Lower leg skin (tissue), 4 donors: ENCODE measurements at regions not wholly inside any gene's neighbourhood (a gene's known extent, or its start where the extent isn't known, plus 50 kb on each side); places are given as distances from the start of the nearest gene placed in this dataset.
"Not testable (repeated sequence)": the region's sequence is repeated elsewhere in the genome, so short reads cannot be mapped to it uniquely, and the experiment has no call there.

Experiments used
- DNase-seq, 2 donors: peaks; one replicate each; pipeline ENCODE4 v3.0.0-alpha.2; 2019; ENCODE audit warnings: low spot score in 2 of 2
- H3K4me3 ChIP-seq: fragments of 200-600 bp; sonication (generic); 2 replicates; pipeline ENCODE4 v1.5.1; 2017; ENCODE audit warnings: mild to moderate bottlenecking, low read depth; ENCODE audit not compliant: poor library complexity, severe bottlenecking
- POLR2A ChIP-seq, 2 donors: fragments of 450-650 bp; IDR thresholded peaks; one replicate each; pipeline ENCODE4 v1.6.1; 2016 to 2017; ENCODE audit warnings: antibody characterized with exemption in 2 of 2, mild to moderate bottlenecking in 1 of 2, moderate library complexity in 1 of 2
- WGBS, 2 donors: methylation state at CpG; one replicate each; pipeline ENCODE4 v1.1.5; 2018; 5-methylcytosine and 5-hydroxymethylcytosine counted together
- intact Hi-C: fragments of 100-400 bp; cut with DNase I; formaldehyde crosslinking; loops from one replicate; pipeline ENCODE4 v1.15.0; 2023; ENCODE audit warnings: low total_unique reads
- TF ChIP-seq, protein P1 (sequence below), 3 donors: fragments of 450-650 bp; IDR thresholded peaks; one replicate each; pipeline ENCODE4 v1.5.1; 2016; ENCODE audit warnings: antibody characterized with exemption in 3 of 3, mild to moderate bottlenecking in 3 of 3, moderate library complexity in 2 of 3

DNA sequence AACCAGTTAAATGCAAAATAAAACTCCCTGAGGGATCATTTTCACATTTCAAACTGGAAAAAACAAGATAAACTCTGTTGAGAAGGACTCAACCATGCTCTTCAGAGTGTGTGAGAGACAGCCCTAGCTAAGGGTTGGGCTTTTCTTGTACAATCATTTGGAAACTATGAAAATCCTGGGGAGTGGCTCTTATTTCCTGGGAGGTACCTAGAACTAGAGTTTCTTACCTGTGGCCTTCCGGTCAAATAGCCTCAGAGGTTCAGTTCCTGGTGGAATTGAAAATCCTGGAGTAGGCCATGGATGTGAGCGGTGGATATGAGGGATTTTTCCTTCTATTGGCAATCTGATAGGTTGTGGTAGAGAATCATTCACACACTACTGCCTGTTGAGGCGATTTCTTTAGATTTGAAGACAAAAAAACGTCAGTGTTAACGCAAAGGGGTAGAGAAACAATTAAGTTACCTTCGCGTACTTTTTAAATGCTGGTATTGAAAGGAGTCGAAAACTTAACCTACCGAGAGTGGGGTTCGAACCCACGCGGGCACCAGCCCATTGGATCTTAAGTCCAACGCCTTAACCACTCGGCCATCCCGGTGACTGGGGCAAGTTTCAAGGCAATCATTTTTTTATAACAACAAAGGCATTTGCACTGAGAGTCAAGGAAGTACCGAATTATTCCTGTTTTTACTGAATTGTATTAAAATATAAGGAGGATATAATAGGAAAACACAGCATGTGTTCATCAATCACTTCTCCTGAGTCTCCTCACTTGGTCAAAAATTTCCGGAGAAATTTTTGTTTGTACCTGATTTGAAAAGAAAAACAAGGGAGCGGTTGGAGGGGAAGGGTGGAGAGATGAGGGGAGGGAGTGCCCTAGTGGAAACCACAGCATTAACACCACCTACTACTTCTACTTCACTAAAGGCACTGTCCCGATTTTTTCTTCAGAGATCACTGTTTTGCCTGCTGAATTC, 191.3 kb downstream of the OR2B2 start:
- intact Hi-C loops: no loop called here
- TF ChIP-seq POLR2A (IDR thresholded peaks at IDR 0.05): no peak
- TF ChIP-seq, protein P1, sequence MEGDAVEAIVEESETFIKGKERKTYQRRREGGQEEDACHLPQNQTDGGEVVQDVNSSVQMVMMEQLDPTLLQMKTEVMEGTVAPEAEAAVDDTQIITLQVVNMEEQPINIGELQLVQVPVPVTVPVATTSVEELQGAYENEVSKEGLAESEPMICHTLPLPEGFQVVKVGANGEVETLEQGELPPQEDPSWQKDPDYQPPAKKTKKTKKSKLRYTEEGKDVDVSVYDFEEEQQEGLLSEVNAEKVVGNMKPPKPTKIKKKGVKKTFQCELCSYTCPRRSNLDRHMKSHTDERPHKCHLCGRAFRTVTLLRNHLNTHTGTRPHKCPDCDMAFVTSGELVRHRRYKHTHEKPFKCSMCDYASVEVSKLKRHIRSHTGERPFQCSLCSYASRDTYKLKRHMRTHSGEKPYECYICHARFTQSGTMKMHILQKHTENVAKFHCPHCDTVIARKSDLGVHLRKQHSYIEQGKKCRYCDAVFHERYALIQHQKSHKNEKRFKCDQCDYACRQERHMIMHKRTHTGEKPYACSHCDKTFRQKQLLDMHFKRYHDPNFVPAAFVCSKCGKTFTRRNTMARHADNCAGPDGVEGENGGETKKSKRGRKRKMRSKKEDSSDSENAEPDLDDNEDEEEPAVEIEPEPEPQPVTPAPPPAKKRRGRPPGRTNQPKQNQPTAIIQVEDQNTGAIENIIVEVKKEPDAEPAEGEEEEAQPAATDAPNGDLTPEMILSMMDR (IDR thresholded peaks at IDR 0.05): no peak
- no peak for DNase-seq
- no peak overlapping the region for H3K4me3 ChIP-seq
- WGBS, 2 donors: 38 to 58% methylated on average over 19 of the region's 19 CpGs

DNA sequence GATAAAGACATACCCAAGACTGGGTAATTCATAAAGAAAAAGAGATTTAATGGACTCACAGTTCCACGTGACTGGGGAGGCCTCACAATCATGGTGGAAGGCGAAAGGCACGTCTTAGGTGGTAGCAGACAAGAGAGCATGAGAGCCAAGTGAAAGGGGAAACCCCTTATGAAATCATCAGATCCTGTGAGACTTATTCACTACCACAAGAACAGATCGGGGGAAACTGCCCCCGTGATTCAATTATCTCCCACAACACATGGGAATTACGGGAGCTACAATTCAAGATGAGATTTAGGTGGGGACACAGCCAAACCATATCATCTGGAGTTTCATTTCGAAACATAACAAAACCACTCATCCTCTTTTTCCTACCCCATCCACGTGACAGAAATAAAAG, 193.2 kb downstream of the OR2B2 start:
- DNase-seq, intact Hi-C loops, H3K4me3 ChIP-seq: not testable (repeated sequence)
- WGBS, 2 donors: 72 to 74% methylated on average over 8 of the region's 8 CpGs

DNA sequence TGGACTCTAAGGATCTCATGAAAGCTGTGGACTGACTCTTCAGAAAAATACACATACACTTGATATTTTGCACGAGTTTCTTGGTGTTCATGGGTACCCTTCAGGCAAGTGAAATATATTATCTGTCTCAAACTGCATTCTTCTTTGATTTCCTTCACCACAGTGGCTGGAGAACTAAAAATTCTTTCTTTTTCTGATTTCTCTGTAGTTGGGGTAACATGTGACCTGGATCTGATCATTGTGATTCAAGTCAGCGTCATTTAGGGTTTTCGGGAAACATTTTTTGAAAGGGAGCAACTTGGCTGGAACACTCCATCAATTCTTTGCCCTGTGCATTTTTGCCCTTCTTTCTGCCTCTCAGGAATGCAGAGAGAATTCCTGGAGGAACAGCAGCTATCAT, 205.8 kb downstream of the OR2B2 start:
- H3K4me3 ChIP-seq: no peak overlapping the region
- TF ChIP-seq POLR2A (IDR thresholded peaks at IDR 0.05): no peak
- TF ChIP-seq, protein P1 (IDR thresholded peaks at IDR 0.05): no peak
- DNase-seq: no peak
- WGBS, 2 donors: 79 to 84% methylated on average over 3 of the region's 3 CpGs
- intact Hi-C loops: no loop called here

DNA sequence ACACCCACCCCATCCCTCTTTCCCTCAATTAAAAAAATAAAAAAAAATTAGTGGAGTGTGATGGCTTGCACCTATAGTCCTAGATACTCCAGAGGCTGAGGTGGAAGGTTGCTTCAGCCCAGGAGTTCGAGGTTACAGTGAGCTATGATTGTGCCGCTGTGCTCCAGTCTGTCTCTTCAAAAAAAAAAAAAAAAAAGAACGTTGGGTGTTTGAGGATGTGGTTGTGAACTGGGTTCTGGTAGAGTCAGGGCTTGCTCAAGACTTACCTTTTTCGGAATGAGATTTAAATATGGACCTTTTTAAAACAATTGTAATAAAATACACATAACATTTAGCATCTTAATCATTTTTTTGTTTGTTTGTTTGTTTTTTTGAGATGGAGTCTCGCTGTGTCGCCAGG, 211.9 kb downstream of the OR2B2 start:
- intact Hi-C loops: no loop called here
- 89 to 92% methylated on average over 6 of the region's 6 CpGs for WGBS, 2 donors
- H3K4me3 ChIP-seq: no peak overlapping the region
- no peak for TF ChIP-seq POLR2A (IDR thresholded peaks at IDR 0.05)
- TF ChIP-seq, protein P1 (IDR thresholded peaks at IDR 0.05): no peak
- DNase-seq: no peak

DNA sequence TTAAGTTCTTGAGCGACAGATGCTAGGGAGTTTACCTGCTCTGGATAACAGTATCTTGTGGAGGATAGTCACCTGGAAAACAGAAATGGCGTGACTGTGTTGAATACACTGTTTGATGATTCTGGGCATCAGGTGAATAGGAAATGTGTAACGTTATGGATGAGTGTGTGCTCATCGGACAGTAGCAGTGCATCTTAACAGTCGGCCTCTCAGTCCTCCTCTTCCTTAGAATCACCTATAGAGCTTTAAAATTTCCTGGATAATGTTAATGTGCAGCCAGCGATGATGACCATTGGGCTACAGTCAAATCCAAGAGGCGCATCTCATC, 217.7 kb downstream of the OR2B2 start:
- no peak for DNase-seq
- no peak for TF ChIP-seq POLR2A (IDR thresholded peaks at IDR 0.05)
- TF ChIP-seq, protein P1 (IDR thresholded peaks at IDR 0.05): no peak
- intact Hi-C loops: no loop called here
- H3K4me3 ChIP-seq: peak overlapping the region; percentile 47
- WGBS, 2 donors: 38 to 41% methylated on average over 7 of the region's 7 CpGs

DNA sequence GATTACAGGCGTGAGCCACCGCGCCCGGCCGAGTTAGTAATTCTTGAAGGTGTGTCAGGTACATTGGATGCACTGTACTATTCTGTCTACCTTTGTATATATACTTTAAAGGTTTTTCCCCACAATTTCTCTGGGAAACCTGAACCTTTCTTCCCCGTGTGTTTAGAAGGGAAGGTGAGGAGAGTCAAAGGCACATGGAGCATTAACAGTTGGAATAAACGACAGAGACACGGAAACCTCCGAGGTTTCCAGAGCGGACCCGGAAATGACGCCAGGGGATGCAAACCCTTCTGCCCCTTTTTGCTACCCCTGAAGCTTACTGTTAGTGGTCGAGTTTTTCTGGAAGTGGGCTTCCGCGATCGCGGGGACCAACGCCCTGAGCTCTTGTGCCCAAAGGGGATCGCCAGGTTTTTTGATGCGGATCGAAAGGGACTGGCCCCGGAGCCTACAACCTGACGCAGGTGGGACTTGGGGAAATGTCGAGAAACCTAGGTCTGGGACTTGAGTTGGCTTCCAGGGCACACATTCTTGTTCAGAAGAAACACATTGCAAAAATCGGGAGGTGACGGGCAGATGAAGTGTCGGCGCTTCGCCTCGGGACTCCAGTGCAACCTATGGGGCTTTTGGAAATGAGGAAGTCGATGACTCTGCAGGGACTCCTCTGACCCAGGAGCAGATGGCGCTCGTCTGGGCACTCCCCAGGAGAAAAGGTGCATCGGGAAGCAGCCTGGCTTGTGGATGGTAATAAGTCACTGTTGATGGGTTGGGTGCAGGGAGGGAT, 218.2 kb downstream of the OR2B2 start:
- no peak for DNase-seq
- H3K4me3 ChIP-seq: peak overlapping the region; percentile 47
- WGBS, 2 donors: 1 to 2% methylated on average over 33 to 34 of the region's 34 CpGs
- intact Hi-C loops: no loop called here
- TF ChIP-seq, protein P1 (IDR thresholded peaks at IDR 0.05): no peak
- no peak for TF ChIP-seq POLR2A (IDR thresholded peaks at IDR 0.05)

DNA sequence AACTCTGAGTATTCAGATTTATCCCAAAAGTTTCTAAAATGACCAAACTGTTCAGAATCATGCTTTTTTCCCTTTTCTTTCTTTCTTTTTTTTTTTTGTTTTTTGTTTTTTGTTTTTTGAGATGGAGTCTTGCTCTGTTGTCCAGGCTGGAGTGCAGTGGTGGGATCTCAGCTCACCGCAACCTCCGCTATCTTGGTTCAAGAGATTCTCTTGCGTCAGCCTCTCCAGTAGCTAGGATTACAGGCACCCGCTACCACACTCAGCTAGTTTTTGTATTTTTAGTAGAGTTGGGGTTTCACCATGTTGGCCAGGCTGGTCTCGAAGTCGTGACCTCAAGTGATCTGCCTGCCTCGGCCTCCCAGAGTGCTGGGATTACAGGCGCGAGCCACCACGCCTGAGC, 219.2 kb upstream of the ZNF184 start:
- H3K4me3 ChIP-seq, intact Hi-C loops, DNase-seq: not testable (repeated sequence)
- WGBS, 2 donors: 95 to 97% methylated on average over 10 of the region's 10 CpGs
